ENCODE measurements at regions not wholly inside any gene's neighbourhood (a gene's known extent, or its start where the extent isn't known, plus 50 kb on each side); places are given as distances from the start of the nearest gene placed in this dataset.

DNA sequence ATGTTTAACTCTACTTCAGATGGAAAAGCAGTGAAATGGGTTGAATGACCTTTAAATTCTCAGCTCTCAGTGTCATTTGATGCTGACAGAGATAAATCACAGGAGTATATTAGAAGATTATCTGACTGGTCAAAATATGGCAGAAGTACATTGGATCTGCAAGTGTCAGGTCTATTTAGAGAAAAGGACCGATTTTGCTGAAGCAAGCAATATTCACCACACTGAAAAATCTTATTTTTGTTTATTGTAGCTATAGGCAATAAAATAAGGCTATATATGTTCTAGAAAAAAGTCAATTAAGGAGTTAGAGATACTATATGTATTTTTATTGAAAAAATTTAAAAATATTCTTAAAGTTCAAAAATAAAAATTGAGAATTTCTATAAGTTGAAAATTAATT lies 325.3 kb downstream of the CXXC4 start:
- Histone ChIP-seq H3K79me2 (ENCODE audit: insufficient read depth, low read length) (no peaks in the 10 kb centered on the region), H3K9ac (ENCODE audit: low read length) (no peak overlapping the region), H3K27ac (ENCODE audit: low read depth, low read length) (no peak overlapping the region), H3K4me2 (ENCODE audit: low read length) (no peak overlapping the region), H2AFZ (ENCODE audit: low read depth, low read length, poor library complexity, severe bottlenecking) (no peak overlapping the region), H3K4me1 (ENCODE audit: control insufficient read depth in 1 of 2, insufficient read depth in 2 of 2, low read length in 2 of 2) (no peaks in the 10 kb centered on the region), H3K4me3 (replicated peaks in 1 of 2; ENCODE audit: low read depth in 1 of 2, low read length in 2 of 2) (no peak overlapping the region), H4K20me1 (ENCODE audit: insufficient read depth) (no peaks in the 10 kb centered on the region), H3K27me3 (ENCODE audit: insufficient read depth, low read length) (no peaks in the 10 kb centered on the region), H3K9me2 (ENCODE audit: insufficient read depth) (no peaks in the 10 kb centered on the region), H3K9me3 (ENCODE audit: control insufficient read depth in 1 of 2, insufficient read depth in 1 of 2, low read depth in 1 of 2, low read length in 2 of 2) (no peaks in the 10 kb centered on the region), H3K36me3 (ENCODE audit: control insufficient read depth in 1 of 2, insufficient read depth in 2 of 2, low read length in 2 of 2) (no peaks in the 10 kb centered on the region)
- intact Hi-C loops (cut with micrococcal nuclease): no loop called here
- DNase-seq (ENCODE audit: low read depth, low spot score) (no peak), ATAC-seq (no peak)
- TF ChIP-seq ZBTB33 (IDR thresholded peaks at IDR 0.05; ENCODE audit: extremely low read depth, insufficient replicate concordance, low read length): no peak
- ChIA-PET CTCF (no interaction called here), RAD21 (ENCODE audit: low non-redundant PET in 1 of 2, low total read pairs in 2 of 2, uncharacterized antibody in 2 of 2, unreplicated experiment in 2 of 2) (no interaction called here), POLR2A (no interaction called here)
- BruUV-seq (replicated peaks): no TSS peak

- Histone ChIP-seq H3K36me3 (ENCODE audit: control insufficient read depth in 1 of 2, insufficient read depth in 2 of 2, low read length in 2 of 2) (no peaks in the 10 kb centered on the region), H2AFZ (ENCODE audit: low read depth, low read length, poor library complexity, severe bottlenecking) (no peak overlapping the region), H3K4me1 (ENCODE audit: control insufficient read depth in 1 of 2, insufficient read depth in 2 of 2, low read length in 2 of 2) (no peaks in the 10 kb centered on the region), H3K27me3 (ENCODE audit: insufficient read depth, low read length) (no peaks in the 10 kb centered on the region), H3K27ac (ENCODE audit: low read depth, low read length) (no peak overlapping the region), H3K4me3 (replicated peaks in 1 of 2; ENCODE audit: low read depth in 1 of 2, low read length in 2 of 2) (no peak overlapping the region), H4K20me1 (ENCODE audit: insufficient read depth) (no peaks in the 10 kb centered on the region), H3K9me3 (ENCODE audit: control insufficient read depth in 1 of 2, insufficient read depth in 1 of 2, low read depth in 1 of 2, low read length in 2 of 2) (no peaks in the 10 kb centered on the region), H3K79me2 (ENCODE audit: insufficient read depth, low read length) (no peaks in the 10 kb centered on the region), H3K9me2 (ENCODE audit: insufficient read depth) (0 out of 2 replicates have a peak, but pooled peaks cover 3% of the 10 kb centered on the region), H3K4me2 (ENCODE audit: low read length) (no peak overlapping the region), H3K9ac (ENCODE audit: low read length) (no peak overlapping the region)
- ATAC-seq: no peak
- intact Hi-C loops (cut with micrococcal nuclease): no loop called here
- POLR2A ChIA-PET: no interaction called here
- BruUV-seq (replicated peaks): no TSS peak
- RAD21 ChIA-PET (ENCODE audit: low non-redundant PET in 1 of 2, low total read pairs in 2 of 2, uncharacterized antibody in 2 of 2, unreplicated experiment in 2 of 2): no interaction called here
- DNase-seq (ENCODE audit: low read depth, low spot score): no peak
- CTCF ChIA-PET: no interaction called here
- TF ChIP-seq ZBTB33 (IDR thresholded peaks at IDR 0.05; ENCODE audit: extremely low read depth, insufficient replicate concordance, low read length) (no peak), POLR2AphosphoS5 (IDR thresholded peaks at IDR 0.05; ENCODE audit: low read depth, low read length) (no peak), POLR2A (IDR thresholded peaks at IDR 0.05; ENCODE audit: borderline replicate concordance, extremely low read depth, insufficient read depth, insufficient read length) (no peak), ZFX (IDR thresholded peaks at IDR 0.05) (no peak), CTCF (IDR thresholded peaks at IDR 0.05 in 2 of 3, conservative IDR thresholded peaks at IDR 0.05 in 1 of 3; ENCODE audit: borderline replicate concordance in 1 of 3, insufficient read depth in 1 of 3, low read depth in 2 of 3, low read length in 2 of 3) (no peak), SIN3A (IDR thresholded peaks at IDR 0.05; ENCODE audit: low read depth) (no peak), ZNF274 (IDR thresholded peaks at IDR 0.05; ENCODE audit: low read depth, low read length) (no peak), EGR1 (IDR thresholded peaks at IDR 0.05; ENCODE audit: low read depth) (no peak)
- TF ChIP-seq, protein P1, sequence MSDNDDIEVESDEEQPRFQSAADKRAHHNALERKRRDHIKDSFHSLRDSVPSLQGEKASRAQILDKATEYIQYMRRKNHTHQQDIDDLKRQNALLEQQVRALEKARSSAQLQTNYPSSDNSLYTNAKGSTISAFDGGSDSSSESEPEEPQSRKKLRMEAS (IDR thresholded peaks at IDR 0.05): no peak
- TF ChIP-seq, protein P2, sequence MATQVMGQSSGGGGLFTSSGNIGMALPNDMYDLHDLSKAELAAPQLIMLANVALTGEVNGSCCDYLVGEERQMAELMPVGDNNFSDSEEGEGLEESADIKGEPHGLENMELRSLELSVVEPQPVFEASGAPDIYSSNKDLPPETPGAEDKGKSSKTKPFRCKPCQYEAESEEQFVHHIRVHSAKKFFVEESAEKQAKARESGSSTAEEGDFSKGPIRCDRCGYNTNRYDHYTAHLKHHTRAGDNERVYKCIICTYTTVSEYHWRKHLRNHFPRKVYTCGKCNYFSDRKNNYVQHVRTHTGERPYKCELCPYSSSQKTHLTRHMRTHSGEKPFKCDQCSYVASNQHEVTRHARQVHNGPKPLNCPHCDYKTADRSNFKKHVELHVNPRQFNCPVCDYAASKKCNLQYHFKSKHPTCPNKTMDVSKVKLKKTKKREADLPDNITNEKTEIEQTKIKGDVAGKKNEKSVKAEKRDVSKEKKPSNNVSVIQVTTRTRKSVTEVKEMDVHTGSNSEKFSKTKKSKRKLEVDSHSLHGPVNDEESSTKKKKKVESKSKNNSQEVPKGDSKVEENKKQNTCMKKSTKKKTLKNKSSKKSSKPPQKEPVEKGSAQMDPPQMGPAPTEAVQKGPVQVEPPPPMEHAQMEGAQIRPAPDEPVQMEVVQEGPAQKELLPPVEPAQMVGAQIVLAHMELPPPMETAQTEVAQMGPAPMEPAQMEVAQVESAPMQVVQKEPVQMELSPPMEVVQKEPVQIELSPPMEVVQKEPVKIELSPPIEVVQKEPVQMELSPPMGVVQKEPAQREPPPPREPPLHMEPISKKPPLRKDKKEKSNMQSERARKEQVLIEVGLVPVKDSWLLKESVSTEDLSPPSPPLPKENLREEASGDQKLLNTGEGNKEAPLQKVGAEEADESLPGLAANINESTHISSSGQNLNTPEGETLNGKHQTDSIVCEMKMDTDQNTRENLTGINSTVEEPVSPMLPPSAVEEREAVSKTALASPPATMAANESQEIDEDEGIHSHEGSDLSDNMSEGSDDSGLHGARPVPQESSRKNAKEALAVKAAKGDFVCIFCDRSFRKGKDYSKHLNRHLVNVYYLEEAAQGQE (IDR thresholded peaks at IDR 0.05; ENCODE audit: low read depth): no peak
These were observed 327.9 kb downstream of the CXXC4 start for GRCh38 chr4:104166749-104167148.
